ENCODE measurements at regions not wholly inside any gene's neighbourhood (a gene's known extent, or its start where the extent isn't known, plus 50 kb on each side); places are given as distances from the start of the nearest gene placed in this dataset.

DNA sequence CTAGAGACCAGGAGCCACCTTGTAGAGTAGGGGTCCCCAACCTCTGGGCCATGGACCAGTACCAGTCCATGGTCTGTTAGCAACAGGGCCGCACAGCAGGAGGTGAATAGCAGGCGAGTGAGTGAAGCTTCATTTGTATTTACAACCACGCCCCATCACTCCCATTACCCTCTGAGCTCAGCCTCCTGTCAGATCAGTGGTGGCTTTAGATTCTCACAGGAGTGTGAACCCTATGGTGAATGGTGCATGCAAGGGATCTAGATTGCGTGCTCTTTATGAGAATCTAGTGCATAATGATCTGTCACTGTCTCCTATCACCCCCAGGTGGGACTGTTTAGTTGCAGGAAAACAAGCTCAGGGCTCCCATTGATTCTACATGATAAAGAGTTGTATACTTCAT lies 303.6 kb downstream of the KCNRG start:
- H3K27ac ChIP-seq, result peak overlapping the region; percentile 97
- TF ChIP-seq, protein P1, sequence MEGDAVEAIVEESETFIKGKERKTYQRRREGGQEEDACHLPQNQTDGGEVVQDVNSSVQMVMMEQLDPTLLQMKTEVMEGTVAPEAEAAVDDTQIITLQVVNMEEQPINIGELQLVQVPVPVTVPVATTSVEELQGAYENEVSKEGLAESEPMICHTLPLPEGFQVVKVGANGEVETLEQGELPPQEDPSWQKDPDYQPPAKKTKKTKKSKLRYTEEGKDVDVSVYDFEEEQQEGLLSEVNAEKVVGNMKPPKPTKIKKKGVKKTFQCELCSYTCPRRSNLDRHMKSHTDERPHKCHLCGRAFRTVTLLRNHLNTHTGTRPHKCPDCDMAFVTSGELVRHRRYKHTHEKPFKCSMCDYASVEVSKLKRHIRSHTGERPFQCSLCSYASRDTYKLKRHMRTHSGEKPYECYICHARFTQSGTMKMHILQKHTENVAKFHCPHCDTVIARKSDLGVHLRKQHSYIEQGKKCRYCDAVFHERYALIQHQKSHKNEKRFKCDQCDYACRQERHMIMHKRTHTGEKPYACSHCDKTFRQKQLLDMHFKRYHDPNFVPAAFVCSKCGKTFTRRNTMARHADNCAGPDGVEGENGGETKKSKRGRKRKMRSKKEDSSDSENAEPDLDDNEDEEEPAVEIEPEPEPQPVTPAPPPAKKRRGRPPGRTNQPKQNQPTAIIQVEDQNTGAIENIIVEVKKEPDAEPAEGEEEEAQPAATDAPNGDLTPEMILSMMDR (IDR thresholded peaks at IDR 0.05), result no peak
- TF ChIP-seq ZFX (IDR thresholded peaks at IDR 0.05; ENCODE audit: borderline replicate concordance), result no peak

DNA sequence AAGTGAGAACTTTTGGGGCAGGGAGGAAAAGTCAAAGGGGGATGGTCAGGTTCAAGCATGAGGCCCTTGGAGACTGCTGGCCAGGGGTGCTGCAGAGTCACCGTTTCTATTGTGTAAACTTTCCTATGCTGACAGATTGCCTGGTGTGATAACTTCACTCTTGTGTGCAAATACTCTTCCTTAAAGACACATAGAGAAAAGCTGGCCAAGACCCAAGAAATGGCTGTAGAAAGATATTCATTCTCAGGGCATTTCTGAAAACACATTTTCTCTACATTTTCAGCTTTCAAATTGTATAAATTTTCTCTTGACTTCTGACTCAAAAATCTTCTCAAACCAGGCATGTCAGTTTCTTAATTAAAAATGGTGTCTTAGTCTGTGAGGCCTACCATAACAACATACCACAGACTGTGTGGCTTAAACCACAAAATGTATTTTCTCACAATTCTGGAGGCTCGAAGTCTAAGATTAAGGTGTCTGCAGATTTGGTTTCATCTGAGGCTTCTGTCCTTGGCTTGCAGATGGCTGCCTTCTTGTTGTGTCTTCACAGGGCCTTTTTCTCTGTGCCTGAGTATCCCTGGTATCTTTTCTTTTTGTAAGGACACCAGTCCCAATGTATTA lies 304.5 kb downstream of the KCNRG start:
- H3K27ac ChIP-seq, result peak overlapping the region; percentile 97
- TF ChIP-seq ZFX (IDR thresholded peaks at IDR 0.05; ENCODE audit: borderline replicate concordance), result no peak
- TF ChIP-seq, protein P1 (IDR thresholded peaks at IDR 0.05), result no peak

GRCh38 chr13:50320271-50320862 lies 305.1 kb downstream of the KCNRG start:
- peak overlapping the region; percentile 97 for H3K27ac ChIP-seq

GRCh38 chr13:50322006-50322405 lies 306.8 kb downstream of the KCNRG start:
- peak overlapping the region; percentile 97 for H3K27ac ChIP-seq
- TF ChIP-seq ZFX (IDR thresholded peaks at IDR 0.05; ENCODE audit: borderline replicate concordance), result no peak
- TF ChIP-seq, protein P1 (IDR thresholded peaks at IDR 0.05), result no peak

More at GRCh38 chr13:50320271-50320862, 305.1 kb downstream of the KCNRG start:
- TF ChIP-seq ZFX (IDR thresholded peaks at IDR 0.05; ENCODE audit: borderline replicate concordance), result no peak
- TF ChIP-seq, protein P1 (IDR thresholded peaks at IDR 0.05), result no peak

DNA sequence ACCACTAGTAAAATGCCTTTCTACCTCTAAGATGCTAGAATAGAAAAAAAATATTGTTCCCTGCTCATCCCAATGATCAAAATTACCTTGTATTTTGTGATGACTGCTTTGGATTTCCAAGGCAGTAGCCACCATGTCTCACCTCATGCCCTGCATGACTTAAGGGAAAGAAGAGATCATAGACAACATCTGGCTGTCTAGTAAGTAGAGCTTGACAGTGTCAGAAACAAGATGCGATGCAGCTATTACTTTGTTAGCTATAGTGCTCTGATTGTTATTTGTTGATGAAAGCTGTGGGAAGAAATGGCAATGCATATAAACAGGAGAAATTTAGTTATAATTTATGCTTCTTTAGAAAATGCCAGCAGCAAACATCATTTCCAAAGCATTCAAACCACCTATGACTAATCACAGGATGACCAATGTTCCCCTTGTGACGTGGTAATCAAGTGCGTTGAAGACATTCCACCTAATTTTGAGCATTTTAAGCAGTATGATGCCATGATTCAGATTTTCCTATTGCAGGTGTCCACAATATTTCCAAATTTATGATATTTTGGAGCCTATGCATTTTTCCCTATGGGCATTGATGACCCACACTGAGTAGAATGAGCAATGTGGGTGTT lies 308.3 kb downstream of the KCNRG start:
- no peak overlapping the region for H3K27ac ChIP-seq

DNA sequence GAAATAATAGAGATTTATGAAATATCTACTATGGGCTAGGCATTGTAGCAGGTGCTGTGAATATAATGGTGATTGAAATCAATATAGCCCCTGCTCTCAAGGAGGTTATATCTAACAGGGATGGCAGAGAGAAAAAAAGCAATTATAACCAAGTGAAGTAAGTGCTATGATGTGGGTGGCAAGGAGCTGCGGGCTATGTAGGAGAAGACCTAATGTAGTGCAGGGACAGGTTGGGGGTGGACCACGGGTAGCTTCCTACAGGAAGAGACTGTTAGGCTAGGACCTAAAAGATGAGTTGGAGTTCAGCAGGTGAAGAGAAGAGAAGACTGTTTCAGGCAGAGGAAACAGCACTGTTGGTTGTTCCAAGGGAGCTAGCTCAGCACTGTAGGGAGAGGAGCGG lies 311.0 kb downstream of the KCNRG start:
- H3K27ac ChIP-seq, result no peak overlapping the region
- TF ChIP-seq ZFX (IDR thresholded peaks at IDR 0.05; ENCODE audit: borderline replicate concordance), result no peak
- TF ChIP-seq, protein P1 (IDR thresholded peaks at IDR 0.05), result no peak

More for the DNA sequence above, 308.3 kb downstream of the KCNRG start:
- TF ChIP-seq, protein P1 (IDR thresholded peaks at IDR 0.05), result no peak
- no peak for TF ChIP-seq ZFX (IDR thresholded peaks at IDR 0.05; ENCODE audit: borderline replicate concordance)

DNA sequence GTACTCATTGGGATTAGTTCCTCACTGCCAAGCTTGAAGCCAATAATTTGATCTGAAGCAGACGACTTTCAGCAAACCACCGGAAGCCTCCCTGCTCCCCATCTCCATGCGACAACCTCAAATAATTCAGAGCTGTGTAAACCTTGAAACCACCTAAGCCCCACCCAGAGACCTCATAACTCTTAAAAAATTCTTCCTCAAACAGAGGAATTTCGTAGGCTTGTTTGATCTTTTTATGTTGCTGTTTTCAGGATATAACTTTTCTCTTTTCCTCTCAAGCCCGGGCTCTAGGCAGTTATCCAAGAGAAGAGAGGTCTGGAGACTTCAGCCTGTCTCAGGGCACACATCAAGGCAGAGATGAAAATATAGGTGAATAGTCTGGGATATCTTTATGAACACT lies 311.6 kb downstream of the KCNRG start:
- TF ChIP-seq ZFX (IDR thresholded peaks at IDR 0.05; ENCODE audit: borderline replicate concordance), result no peak
- TF ChIP-seq, protein P1 (IDR thresholded peaks at IDR 0.05), result no peak
- no peak overlapping the region for H3K27ac ChIP-seq
